Left ventricle myocardium inferior (tissue), 1 donor: ENCODE measurements at regions not wholly inside any gene's neighbourhood (a gene's known extent, or its start where the extent isn't known, plus 50 kb on each side); places are given as distances from the start of the nearest gene placed in this dataset.

Experiments used
- DNase-seq: peaks from one replicate; pipeline ENCODE4 v3.0.0-alpha.2; 2020
- H3K27ac ChIP-seq: fragments of 200-600 bp; replicated peaks from 2 replicates; pipeline ENCODE4 v1.8.0; 2021
- H3K27me3 ChIP-seq: fragments of 200-600 bp; 2 replicates; pipeline ENCODE4 v1.8.0; 2021; ENCODE audit warnings: low read depth
- H3K36me3 ChIP-seq: fragments of 200-600 bp; 2 replicates; pipeline ENCODE4 v1.8.0; 2021
- H3K4me1 ChIP-seq: fragments of 200-600 bp; 2 replicates; pipeline ENCODE4 v1.8.0; 2021
- H3K4me3 ChIP-seq: fragments of 200-600 bp; 2 replicates; pipeline ENCODE4 v1.8.0; 2021; ENCODE audit warnings: mild to moderate bottlenecking, moderate library complexity
- H3K9me3 ChIP-seq: fragments of 200-600 bp; replicated peaks from 2 replicates; pipeline ENCODE4 v1.8.0; 2021
- intact Hi-C: fragments of 100-400 bp; cut with micrococcal nuclease; formaldehyde crosslinking; loops from one replicate; pipeline ENCODE4 v1.11.0; 2022
- TF ChIP-seq, protein P1 (sequence below): fragments of 200-600 bp; IDR thresholded peaks from 2 replicates; pipeline ENCODE4 v1.8.0; 2021; ENCODE audit warnings: antibody characterized with exemption, mild to moderate bottlenecking, borderline replicate concordance
- donor health status: DM: no; HTN: yes; CAD: no; lungs with severe emphysema.

DNA sequence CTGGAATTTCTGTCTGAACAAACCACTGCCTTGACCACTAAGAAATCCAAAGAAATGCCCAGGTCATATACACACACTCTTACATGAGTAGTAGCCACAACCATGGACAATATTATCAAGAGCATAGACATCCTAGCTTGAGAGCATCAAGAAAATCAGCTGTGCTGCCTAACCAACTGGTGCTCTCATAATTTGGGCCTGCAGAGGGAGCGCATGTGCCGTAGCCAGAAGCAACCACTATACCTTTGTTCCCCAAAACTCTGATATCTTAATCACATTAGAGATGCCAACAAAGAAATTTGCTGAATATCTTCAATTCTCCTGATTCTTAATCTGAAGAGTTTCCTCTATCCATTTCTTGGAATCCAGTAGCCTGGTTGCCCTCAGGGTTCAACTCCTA lies 163.6 kb downstream of the ZNF674 start:
- Histone ChIP-seq H3K4me1 (no peaks in the 10 kb centered on the region), H3K4me3 (no peak overlapping the region), H3K27me3 (no peaks in the 10 kb centered on the region), H3K9me3 (no peaks in the 10 kb centered on the region), H3K36me3 (no peaks in the 10 kb centered on the region), H3K27ac (no peak overlapping the region)
- DNase-seq: no peak
- intact Hi-C loops: loop anchor here (10.0 kb wide), 1 partner anchor 1057 kb away; no protein-coding TSS in a partner anchor
- TF ChIP-seq, protein P1, sequence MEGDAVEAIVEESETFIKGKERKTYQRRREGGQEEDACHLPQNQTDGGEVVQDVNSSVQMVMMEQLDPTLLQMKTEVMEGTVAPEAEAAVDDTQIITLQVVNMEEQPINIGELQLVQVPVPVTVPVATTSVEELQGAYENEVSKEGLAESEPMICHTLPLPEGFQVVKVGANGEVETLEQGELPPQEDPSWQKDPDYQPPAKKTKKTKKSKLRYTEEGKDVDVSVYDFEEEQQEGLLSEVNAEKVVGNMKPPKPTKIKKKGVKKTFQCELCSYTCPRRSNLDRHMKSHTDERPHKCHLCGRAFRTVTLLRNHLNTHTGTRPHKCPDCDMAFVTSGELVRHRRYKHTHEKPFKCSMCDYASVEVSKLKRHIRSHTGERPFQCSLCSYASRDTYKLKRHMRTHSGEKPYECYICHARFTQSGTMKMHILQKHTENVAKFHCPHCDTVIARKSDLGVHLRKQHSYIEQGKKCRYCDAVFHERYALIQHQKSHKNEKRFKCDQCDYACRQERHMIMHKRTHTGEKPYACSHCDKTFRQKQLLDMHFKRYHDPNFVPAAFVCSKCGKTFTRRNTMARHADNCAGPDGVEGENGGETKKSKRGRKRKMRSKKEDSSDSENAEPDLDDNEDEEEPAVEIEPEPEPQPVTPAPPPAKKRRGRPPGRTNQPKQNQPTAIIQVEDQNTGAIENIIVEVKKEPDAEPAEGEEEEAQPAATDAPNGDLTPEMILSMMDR: peak; percentile 40

DNA sequence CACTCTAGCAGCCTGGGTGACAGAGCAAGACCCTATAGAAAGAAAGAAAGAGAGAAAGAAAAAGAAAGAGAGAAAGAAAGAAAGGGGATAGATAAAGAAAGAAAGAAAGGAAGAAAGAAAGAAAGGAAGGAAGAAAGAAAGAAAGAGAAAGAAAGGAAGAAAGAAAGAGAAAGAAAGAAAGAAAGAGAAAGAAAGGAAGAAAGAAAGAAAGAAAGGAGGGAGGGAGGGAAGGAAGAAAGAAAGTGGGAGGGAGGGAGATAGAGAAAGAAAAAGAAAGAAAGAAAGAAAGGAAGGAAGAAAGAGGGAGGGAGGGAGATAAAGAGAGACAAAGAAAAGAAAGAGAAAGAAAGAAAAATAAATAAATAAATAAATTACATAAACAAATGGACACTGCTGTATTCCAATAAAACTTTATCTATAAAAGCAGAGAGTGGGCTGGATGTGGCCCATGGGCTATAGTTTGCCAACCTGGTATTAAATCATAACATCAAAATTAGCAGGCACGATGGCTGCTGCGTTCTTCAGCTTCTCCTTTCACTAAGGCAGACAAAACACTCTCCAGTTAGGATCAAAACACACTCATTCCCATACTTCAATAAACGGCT lies 165.0 kb downstream of the ZNF674 start:
- Histone ChIP-seq H3K36me3 (no peaks in the 10 kb centered on the region), H3K4me3 (no peak overlapping the region), H3K9me3 (no peaks in the 10 kb centered on the region), H3K4me1 (no peaks in the 10 kb centered on the region), H3K27me3 (no peaks in the 10 kb centered on the region), H3K27ac (no peak overlapping the region)
- no peak for DNase-seq
- intact Hi-C loops: loop anchor here (10.0 kb wide), 1 partner anchor 1055 kb away; no protein-coding TSS in a partner anchor
- TF ChIP-seq, protein P1: no peak

DNA sequence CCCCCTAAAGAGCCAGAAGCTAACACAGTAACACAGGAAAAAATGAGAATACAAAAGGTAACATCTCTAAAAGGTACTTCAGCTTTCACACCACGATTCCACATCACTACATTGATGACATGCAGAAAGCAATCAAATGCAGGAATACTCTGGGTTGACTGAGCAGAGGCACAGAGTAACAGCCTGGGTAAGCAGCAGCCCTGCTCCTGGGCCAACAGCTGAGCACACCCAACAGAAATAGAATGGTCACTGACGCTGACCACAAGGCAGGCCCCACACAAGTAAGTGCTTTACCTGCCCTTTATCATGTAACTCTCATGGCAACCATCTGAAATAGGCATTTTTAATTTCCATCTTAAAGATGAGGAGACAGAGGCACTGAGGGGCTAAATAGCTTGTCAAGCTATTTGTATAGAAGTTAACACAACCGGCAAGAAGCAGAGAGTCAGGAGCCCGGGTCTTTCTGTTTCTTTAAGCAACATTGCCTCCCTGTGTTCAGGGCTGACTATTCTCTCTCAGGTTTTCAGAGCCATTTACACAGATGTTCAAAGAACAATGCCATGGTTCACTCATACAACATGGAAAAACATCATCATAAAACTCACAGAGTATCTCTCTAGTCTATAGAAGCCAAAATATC lies 168.9 kb downstream of the ZNF674 start:
- intact Hi-C loops: no loop called here
- Histone ChIP-seq H3K27ac (no peak overlapping the region), H3K4me3 (no peak overlapping the region)

DNA sequence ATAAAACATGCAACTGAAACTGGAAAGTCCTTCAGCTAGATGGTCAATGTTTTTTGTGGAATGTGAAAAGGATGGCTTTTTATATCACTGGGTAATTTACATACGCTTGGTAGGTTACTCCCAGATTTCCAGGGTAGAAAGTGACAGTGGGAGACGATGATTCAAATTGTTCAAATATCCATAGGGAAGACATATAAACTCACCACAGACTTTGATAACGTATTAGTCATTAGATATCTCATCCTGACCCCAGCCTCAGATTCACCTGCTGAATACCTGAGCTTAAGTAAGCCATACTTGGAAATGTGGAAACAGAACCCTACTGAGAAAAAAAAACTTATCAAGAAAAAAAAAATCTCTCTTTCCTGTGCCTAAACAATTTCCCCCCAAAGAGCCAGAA lies 169.4 kb downstream of the ZNF674 start:
- H3K27me3 ChIP-seq: no peaks in the 10 kb centered on the region
- no peaks in the 10 kb centered on the region for H3K4me1 ChIP-seq
- no peak for DNase-seq
- no peaks in the 10 kb centered on the region for H3K36me3 ChIP-seq
- intact Hi-C loops: no loop called here
- TF ChIP-seq, protein P1: no peak
- no peaks in the 10 kb centered on the region for H3K9me3 ChIP-seq
- H3K4me3 ChIP-seq: no peak overlapping the region
- no peak overlapping the region for H3K27ac ChIP-seq

More for the DNA sequence above, 168.9 kb downstream of the ZNF674 start:
- Histone ChIP-seq H3K36me3 (no peaks in the 10 kb centered on the region), H3K4me1 (no peaks in the 10 kb centered on the region), H3K9me3 (no peaks in the 10 kb centered on the region), H3K27me3 (no peaks in the 10 kb centered on the region)
- DNase-seq: no peak
- TF ChIP-seq, protein P1: peak; percentile 45

DNA sequence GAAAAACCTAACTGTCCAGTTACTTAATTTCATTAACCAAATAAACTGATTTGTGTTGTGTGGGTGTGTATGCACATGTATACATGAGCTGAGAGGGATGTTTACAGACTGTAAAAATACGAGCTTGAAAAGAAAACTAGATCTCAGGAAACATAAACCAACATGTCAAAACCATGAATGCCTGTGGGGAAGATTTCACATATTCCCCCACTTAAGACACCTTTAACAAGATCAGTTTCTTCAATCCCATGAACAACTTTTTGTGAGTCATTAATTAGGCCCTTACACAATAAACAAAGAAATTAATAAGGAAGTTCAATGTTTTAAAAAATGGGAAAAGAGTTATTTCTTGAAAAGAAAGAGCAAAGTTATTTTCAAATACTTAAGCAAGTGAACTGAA lies 170.8 kb downstream of the ZNF674 start:
- TF ChIP-seq, protein P1: no peak
- intact Hi-C loops: no loop called here

More for the DNA sequence above, 170.8 kb downstream of the ZNF674 start:
- H3K27me3 ChIP-seq: no peaks in the 10 kb centered on the region
- no peaks in the 10 kb centered on the region for H3K9me3 ChIP-seq
- no peaks in the 10 kb centered on the region for H3K4me1 ChIP-seq
- no peak overlapping the region for H3K4me3 ChIP-seq
- no peaks in the 10 kb centered on the region for H3K36me3 ChIP-seq
- no peak overlapping the region for H3K27ac ChIP-seq
- DNase-seq: no peak
